OCI-LY1 (cell line): ENCODE measurements at regions not wholly inside any gene's neighbourhood (a gene's known extent, or its start where the extent isn't known, plus 50 kb on each side); places are given as distances from the start of the nearest gene placed in this dataset.

Experiments
- EZH2 ChIP-seq: fragments of 200-600 bp; sonication (generic), shearing (Covaris generic); IDR thresholded peaks from 2 replicates; pipeline ENCODE4 v1.8.0; 2017; ENCODE audit warnings: borderline replicate concordance, mixed run types, mild to moderate bottlenecking, antibody characterized with exemption, low read length, moderate library complexity, mixed read lengths
- TF ChIP-seq, protein P1 (sequence below): fragments of 200-600 bp; sonication (generic), shearing (Covaris generic); IDR thresholded peaks from 2 replicates; pipeline ENCODE4 v1.5.1; 2017; ENCODE audit warnings: mild to moderate bottlenecking, antibody characterized with exemption, low read length, moderate library complexity, mixed read lengths

- no peak for TF ChIP-seq EZH2
- TF ChIP-seq, protein P1, sequence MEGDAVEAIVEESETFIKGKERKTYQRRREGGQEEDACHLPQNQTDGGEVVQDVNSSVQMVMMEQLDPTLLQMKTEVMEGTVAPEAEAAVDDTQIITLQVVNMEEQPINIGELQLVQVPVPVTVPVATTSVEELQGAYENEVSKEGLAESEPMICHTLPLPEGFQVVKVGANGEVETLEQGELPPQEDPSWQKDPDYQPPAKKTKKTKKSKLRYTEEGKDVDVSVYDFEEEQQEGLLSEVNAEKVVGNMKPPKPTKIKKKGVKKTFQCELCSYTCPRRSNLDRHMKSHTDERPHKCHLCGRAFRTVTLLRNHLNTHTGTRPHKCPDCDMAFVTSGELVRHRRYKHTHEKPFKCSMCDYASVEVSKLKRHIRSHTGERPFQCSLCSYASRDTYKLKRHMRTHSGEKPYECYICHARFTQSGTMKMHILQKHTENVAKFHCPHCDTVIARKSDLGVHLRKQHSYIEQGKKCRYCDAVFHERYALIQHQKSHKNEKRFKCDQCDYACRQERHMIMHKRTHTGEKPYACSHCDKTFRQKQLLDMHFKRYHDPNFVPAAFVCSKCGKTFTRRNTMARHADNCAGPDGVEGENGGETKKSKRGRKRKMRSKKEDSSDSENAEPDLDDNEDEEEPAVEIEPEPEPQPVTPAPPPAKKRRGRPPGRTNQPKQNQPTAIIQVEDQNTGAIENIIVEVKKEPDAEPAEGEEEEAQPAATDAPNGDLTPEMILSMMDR: no peak
Measured at GRCh38 chr2:7857904-7858303, 824.0 kb upstream of the ID2 start.
